ENCODE measurements at regions not wholly inside any gene's neighbourhood (a gene's known extent, or its start where the extent isn't known, plus 50 kb on each side); places are given as distances from the start of the nearest gene placed in this dataset.

GRCh38 chr2:18503376-18504228 lies 56.9 kb downstream of the RDH14 start:
- no peak overlapping the region for H3K4me3 ChIP-seq (ENCODE audit: low read length)
- no peaks in the 10 kb centered on the region for H3K36me3 ChIP-seq (ENCODE audit: control insufficient read depth, insufficient read depth, low read length, severe bottlenecking)
- H3K9ac ChIP-seq (ENCODE audit: low read length) = no peak overlapping the region
- no peak for DNase-seq (ENCODE audit: low read depth)
- H3K9me3 ChIP-seq (ENCODE audit: control insufficient read depth, low read length) = no peaks in the 10 kb centered on the region
- no peaks in the 10 kb centered on the region for H3K27me3 ChIP-seq (replicated peaks; ENCODE audit: control insufficient read depth, insufficient read depth, low read length)
- H3K4me1 ChIP-seq (ENCODE audit: control insufficient read depth, insufficient read depth, low read length) = peaks cover 9% of the 10 kb centered on the region

DNA sequence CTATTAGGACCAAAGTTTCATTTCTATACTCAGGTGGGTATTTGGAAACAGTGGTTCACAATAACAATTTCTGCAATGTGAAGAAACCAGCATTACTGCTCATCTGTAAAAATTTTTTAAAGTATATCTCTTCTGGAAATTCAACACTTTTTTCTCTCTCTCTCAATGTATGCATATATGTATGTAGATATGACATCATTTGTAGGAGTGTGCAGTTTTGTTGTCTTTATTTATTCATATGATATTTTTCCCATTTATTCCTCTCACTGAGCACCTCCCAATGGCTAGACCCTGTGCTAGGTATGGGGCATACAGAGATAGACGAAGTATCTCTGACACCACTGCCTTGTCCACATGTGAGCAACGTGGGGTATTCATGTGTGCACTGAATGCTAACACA lies 58.3 kb downstream of the RDH14 start:
- Histone ChIP-seq H3K4me3 (ENCODE audit: low read length) (no peak overlapping the region), H3K9ac (ENCODE audit: low read length) (no peak overlapping the region)

DNA sequence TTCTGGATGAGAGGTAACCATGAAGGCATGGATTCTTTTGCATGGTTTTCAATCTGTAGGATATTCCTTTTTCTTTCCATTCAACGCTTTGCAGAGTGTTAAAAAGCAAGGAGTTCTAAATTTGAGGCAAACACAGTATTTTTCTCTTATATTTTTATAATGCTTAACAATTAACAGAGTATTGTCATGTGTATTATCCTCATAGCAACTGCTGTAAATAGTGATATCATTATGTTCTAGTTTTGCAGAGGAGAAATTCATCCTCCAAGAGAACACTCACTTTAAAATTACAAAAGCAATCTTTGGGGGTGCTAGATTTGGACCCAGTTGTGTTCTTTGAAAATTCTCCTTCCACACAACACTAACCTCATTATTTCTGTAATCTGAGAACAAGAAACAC lies 58.7 kb downstream of the RDH14 start:
- no peaks in the 10 kb centered on the region for H3K9me3 ChIP-seq (ENCODE audit: control insufficient read depth, low read length)
- H3K27me3 ChIP-seq (replicated peaks; ENCODE audit: control insufficient read depth, insufficient read depth, low read length) = no peaks in the 10 kb centered on the region
- peaks cover 9% of the 10 kb centered on the region for H3K4me1 ChIP-seq (ENCODE audit: control insufficient read depth, insufficient read depth, low read length)
- H3K4me3 ChIP-seq (ENCODE audit: low read length) = no peak overlapping the region
- no peak for DNase-seq (ENCODE audit: low read depth)
- no peaks in the 10 kb centered on the region for H3K36me3 ChIP-seq (ENCODE audit: control insufficient read depth, insufficient read depth, low read length, severe bottlenecking)
- no peak overlapping the region for H3K9ac ChIP-seq (ENCODE audit: low read length)

More for the DNA sequence above, 58.3 kb downstream of the RDH14 start:
- Histone ChIP-seq H3K4me1 (ENCODE audit: control insufficient read depth, insufficient read depth, low read length) (peaks cover 9% of the 10 kb centered on the region), H3K9me3 (ENCODE audit: control insufficient read depth, low read length) (no peaks in the 10 kb centered on the region), H3K36me3 (ENCODE audit: control insufficient read depth, insufficient read depth, low read length, severe bottlenecking) (no peaks in the 10 kb centered on the region), H3K27me3 (replicated peaks; ENCODE audit: control insufficient read depth, insufficient read depth, low read length) (no peaks in the 10 kb centered on the region)
- no peak for DNase-seq (ENCODE audit: low read depth)

- Histone ChIP-seq H3K36me3 (ENCODE audit: control insufficient read depth, insufficient read depth, low read length, severe bottlenecking) (no peaks in the 10 kb centered on the region), H3K9ac (ENCODE audit: low read length) (no peak overlapping the region), H3K9me3 (ENCODE audit: control insufficient read depth, low read length) (no peaks in the 10 kb centered on the region)
These were observed 59.3 kb downstream of the RDH14 start for GRCh38 chr2:18501156-18501555.

DNA sequence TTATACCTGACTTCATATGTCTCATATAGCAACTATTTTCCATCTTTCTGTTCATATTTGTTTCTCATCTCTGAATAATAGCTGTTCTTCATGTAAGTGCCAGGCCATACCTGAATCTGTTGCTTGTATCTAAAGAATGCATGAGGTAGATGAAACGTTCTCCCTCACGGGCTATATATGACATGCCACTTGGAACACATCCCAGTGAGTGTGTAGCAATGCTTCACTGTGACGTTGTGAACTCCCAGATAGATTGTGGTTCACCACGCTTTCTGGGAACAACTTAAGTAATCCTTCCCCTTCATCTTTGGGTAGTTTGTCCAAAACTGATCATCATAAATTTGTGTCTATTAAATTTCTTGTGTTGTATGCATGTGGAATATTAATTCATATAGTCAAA lies 60.1 kb downstream of the RDH14 start:
- H3K4me3 ChIP-seq (ENCODE audit: low read length) = no peak overlapping the region
- no peaks in the 10 kb centered on the region for H3K36me3 ChIP-seq (ENCODE audit: control insufficient read depth, insufficient read depth, low read length, severe bottlenecking)
- peaks cover 3% of the 10 kb centered on the region for H3K4me1 ChIP-seq (ENCODE audit: control insufficient read depth, insufficient read depth, low read length)
- no peak overlapping the region for H3K9ac ChIP-seq (ENCODE audit: low read length)
- DNase-seq (ENCODE audit: low read depth) = peak; percentile 49
- no peaks in the 10 kb centered on the region for H3K9me3 ChIP-seq (ENCODE audit: control insufficient read depth, low read length)
- no peaks in the 10 kb centered on the region for H3K27me3 ChIP-seq (replicated peaks; ENCODE audit: control insufficient read depth, insufficient read depth, low read length)

More at GRCh38 chr2:18501156-18501555, 59.3 kb downstream of the RDH14 start:
- Histone ChIP-seq H3K4me1 (ENCODE audit: control insufficient read depth, insufficient read depth, low read length) (peaks cover 9% of the 10 kb centered on the region), H3K4me3 (ENCODE audit: low read length) (no peak overlapping the region), H3K27me3 (replicated peaks; ENCODE audit: control insufficient read depth, insufficient read depth, low read length) (no peaks in the 10 kb centered on the region)
- no peak for DNase-seq (ENCODE audit: low read depth)

GRCh38 chr2:18498531-18498930 lies 61.9 kb downstream of the RDH14 start:
- Histone ChIP-seq H3K9me3 (ENCODE audit: control insufficient read depth, low read length) (no peaks in the 10 kb centered on the region), H3K4me3 (ENCODE audit: low read length) (no peak overlapping the region), H3K4me1 (ENCODE audit: control insufficient read depth, insufficient read depth, low read length) (peaks cover 3% of the 10 kb centered on the region), H3K27me3 (replicated peaks; ENCODE audit: control insufficient read depth, insufficient read depth, low read length) (no peaks in the 10 kb centered on the region), H3K9ac (ENCODE audit: low read length) (no peak overlapping the region), H3K36me3 (ENCODE audit: control insufficient read depth, insufficient read depth, low read length, severe bottlenecking) (no peaks in the 10 kb centered on the region)
- no peak for DNase-seq (ENCODE audit: low read depth)

DNA sequence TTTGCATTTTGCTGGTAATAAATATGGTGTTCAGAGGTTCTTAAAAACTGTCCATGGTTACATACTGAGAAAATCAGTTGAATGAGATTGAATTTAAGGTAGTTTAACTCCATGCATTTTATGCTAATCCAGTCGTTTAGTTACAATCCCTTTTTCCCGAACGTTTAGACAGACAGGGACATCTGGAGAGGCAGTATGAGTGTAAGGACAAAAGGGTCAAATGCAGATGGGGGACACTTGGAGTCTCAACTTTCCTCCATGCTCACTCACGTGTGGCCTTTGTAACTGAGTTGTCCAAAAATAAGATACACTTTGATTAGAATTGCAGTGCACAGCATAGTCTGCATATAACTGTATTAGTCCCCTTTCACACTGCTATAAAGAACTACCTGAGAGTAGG lies 63.9 kb downstream of the RDH14 start:
- no peaks in the 10 kb centered on the region for H3K9me3 ChIP-seq (ENCODE audit: control insufficient read depth, low read length)
- H3K36me3 ChIP-seq (ENCODE audit: control insufficient read depth, insufficient read depth, low read length, severe bottlenecking) = no peaks in the 10 kb centered on the region
- no peaks in the 10 kb centered on the region for H3K27me3 ChIP-seq (replicated peaks; ENCODE audit: control insufficient read depth, insufficient read depth, low read length)
- no peak overlapping the region for H3K4me3 ChIP-seq (ENCODE audit: low read length)
- H3K9ac ChIP-seq (ENCODE audit: low read length) = no peak overlapping the region
- peaks cover 7% of the 10 kb centered on the region for H3K4me1 ChIP-seq (ENCODE audit: control insufficient read depth, insufficient read depth, low read length)
- DNase-seq (ENCODE audit: low read depth) = no peak

DNA sequence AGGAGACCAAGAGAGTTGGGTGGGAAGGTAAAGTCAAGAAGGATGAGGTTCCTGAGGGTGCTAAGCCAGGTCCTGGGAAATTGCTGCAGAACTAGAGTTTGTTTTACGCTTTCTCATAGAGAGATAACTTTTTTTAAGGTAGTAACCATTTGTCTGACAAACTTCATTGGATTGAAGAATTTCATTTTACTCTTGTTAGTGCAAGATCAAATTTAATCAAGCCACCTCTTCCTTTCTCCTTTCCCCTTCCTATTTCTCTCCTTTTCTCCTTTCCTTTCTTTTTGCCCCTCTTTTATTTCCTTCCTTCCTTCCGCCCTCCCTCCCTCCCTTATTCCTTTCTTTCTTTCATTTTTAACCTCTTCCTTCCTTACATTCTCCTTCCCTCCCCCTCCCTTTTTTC lies 65.4 kb downstream of the RDH14 start:
- no peaks in the 10 kb centered on the region for H3K27me3 ChIP-seq (replicated peaks; ENCODE audit: control insufficient read depth, insufficient read depth, low read length)
- no peak overlapping the region for H3K9ac ChIP-seq (ENCODE audit: low read length)
- H3K4me1 ChIP-seq (ENCODE audit: control insufficient read depth, insufficient read depth, low read length) = peaks cover 10% of the 10 kb centered on the region
- no peak overlapping the region for H3K4me3 ChIP-seq (ENCODE audit: low read length)
- DNase-seq (ENCODE audit: low read depth) = no peak
- H3K36me3 ChIP-seq (ENCODE audit: control insufficient read depth, insufficient read depth, low read length, severe bottlenecking) = no peaks in the 10 kb centered on the region
- no peaks in the 10 kb centered on the region for H3K9me3 ChIP-seq (ENCODE audit: control insufficient read depth, low read length)

DNA sequence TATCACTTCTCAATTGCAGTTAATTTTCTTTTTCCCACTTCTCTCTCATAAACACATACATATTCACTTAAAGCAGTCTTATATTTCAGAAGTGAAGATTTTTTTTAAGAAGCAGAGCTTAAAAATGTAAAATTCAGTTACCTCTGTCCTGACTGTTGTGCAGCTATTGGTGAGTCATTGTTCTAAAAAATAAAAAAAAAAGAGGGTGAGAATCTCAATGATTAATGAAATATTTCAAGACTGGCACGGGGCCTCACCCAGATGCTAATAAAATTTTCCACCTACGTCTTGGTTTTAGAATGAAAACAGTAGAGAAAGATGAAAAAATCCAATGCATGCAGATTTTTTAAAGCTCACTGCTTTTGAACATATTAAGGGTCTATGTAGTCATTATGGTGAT lies 67.7 kb downstream of the RDH14 start:
- Histone ChIP-seq H3K9me3 (ENCODE audit: control insufficient read depth, low read length) (no peaks in the 10 kb centered on the region), H3K27me3 (replicated peaks; ENCODE audit: control insufficient read depth, insufficient read depth, low read length) (no peaks in the 10 kb centered on the region), H3K4me3 (ENCODE audit: low read length) (no peak overlapping the region), H3K36me3 (ENCODE audit: control insufficient read depth, insufficient read depth, low read length, severe bottlenecking) (no peaks in the 10 kb centered on the region), H3K9ac (ENCODE audit: low read length) (no peak overlapping the region), H3K4me1 (ENCODE audit: control insufficient read depth, insufficient read depth, low read length) (peaks cover 10% of the 10 kb centered on the region)
- DNase-seq (ENCODE audit: low read depth) = no peak

DNA sequence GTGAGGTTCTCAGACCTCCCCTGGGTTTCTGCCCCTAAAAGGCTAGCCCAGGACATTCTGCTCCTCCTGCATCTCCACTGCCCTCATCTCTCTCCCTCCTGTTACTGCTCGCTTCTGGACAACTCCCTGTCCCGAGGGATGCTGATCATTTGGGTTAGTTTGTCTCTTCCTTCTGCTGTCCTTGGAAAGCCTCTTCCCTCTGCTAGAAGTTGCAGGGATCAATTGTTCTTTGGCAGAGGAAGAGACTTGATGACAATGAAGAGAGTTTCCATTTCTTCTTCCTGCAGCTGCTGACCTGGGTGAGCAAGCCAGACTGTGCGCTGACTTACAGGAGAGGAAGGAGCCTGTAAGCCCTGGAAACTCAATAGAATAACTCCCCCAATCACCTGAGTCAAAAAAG lies 68.9 kb downstream of the RDH14 start:
- H3K27me3 ChIP-seq (replicated peaks; ENCODE audit: control insufficient read depth, insufficient read depth, low read length) = no peaks in the 10 kb centered on the region
- H3K9ac ChIP-seq (ENCODE audit: low read length) = no peak overlapping the region
- no peak for DNase-seq (ENCODE audit: low read depth)
- no peaks in the 10 kb centered on the region for H3K36me3 ChIP-seq (ENCODE audit: control insufficient read depth, insufficient read depth, low read length, severe bottlenecking)
- H3K9me3 ChIP-seq (ENCODE audit: control insufficient read depth, low read length) = no peaks in the 10 kb centered on the region
- H3K4me1 ChIP-seq (ENCODE audit: control insufficient read depth, insufficient read depth, low read length) = peaks cover 15% of the 10 kb centered on the region
- H3K4me3 ChIP-seq (ENCODE audit: low read length) = no peak overlapping the region

DNA sequence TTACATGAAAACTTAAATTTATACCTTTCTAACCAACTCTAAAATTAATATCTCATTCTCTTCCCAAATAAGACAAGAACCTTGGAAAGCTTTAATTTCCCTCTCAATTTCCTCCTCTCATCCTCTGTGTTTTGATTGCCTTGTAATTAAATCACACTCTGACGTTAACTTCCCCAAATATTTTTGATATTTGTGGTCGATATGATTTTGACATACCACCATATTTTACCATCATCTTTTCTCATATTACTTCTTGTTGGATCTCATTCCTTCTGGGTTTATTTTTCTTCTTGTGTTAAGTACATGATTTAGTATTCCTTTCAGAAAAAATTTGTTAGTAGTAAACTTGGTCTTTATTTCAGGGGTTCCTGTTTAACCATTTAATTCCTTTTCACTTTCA lies 69.6 kb downstream of the RDH14 start:
- Histone ChIP-seq H3K9ac (ENCODE audit: low read length) (no peak overlapping the region), H3K4me3 (ENCODE audit: low read length) (no peak overlapping the region), H3K9me3 (ENCODE audit: control insufficient read depth, low read length) (no peaks in the 10 kb centered on the region), H3K36me3 (ENCODE audit: control insufficient read depth, insufficient read depth, low read length, severe bottlenecking) (no peaks in the 10 kb centered on the region), H3K27me3 (replicated peaks; ENCODE audit: control insufficient read depth, insufficient read depth, low read length) (no peaks in the 10 kb centered on the region), H3K4me1 (ENCODE audit: control insufficient read depth, insufficient read depth, low read length) (peaks cover 15% of the 10 kb centered on the region)
- no peak for DNase-seq (ENCODE audit: low read depth)
